ENCODE measurements at regions not wholly inside any gene's neighbourhood (a gene's known extent, or its start where the extent isn't known, plus 50 kb on each side); places are given as distances from the start of the nearest gene placed in this dataset.
"Not testable (repeated sequence)": the region's sequence is repeated elsewhere in the genome, so short reads cannot be mapped to it uniquely, and the experiment has no call there.

- Histone ChIP-seq H3K36me3 (ENCODE audit: insufficient read depth, insufficient read length, low read length) (no peaks in the 10 kb centered on the region), H3K27me3 (ENCODE audit: insufficient read depth, insufficient read length) (no peaks in the 10 kb centered on the region), H3K4me3 (ENCODE audit: insufficient read length, low read depth) (no peak overlapping the region), H3K4me1 (ENCODE audit: insufficient read depth, insufficient read length) (no peaks in the 10 kb centered on the region), H3K9me3 (ENCODE audit: insufficient read depth, low read length) (no peaks in the 10 kb centered on the region), H3K9ac (ENCODE audit: insufficient read length, low read depth) (no peak overlapping the region)
- DNase-seq (ENCODE audit: low read depth, low spot score) = no peak
- TF ChIP-seq SUZ12 (IDR thresholded peaks at IDR 0.05; ENCODE audit: extremely low read depth, insufficient read depth, insufficient read length) (no peak), YY1 (IDR thresholded peaks at IDR 0.05; ENCODE audit: insufficient read depth, insufficient read length) (no peak), ZNF274 (IDR thresholded peaks at IDR 0.05; ENCODE audit: low read depth, low read length) (no peak)
Observed at GRCh38 chr18:64678048-64678447, 529.2 kb upstream of the LINC00305 start.

- DNase-seq (ENCODE audit: low read depth, low spot score) = no peak
- no peaks in the 10 kb centered on the region for H3K36me3 ChIP-seq (ENCODE audit: insufficient read depth, insufficient read length, low read length)
- TF ChIP-seq ZNF274 (IDR thresholded peaks at IDR 0.05; ENCODE audit: low read depth, low read length) = no peak
- no peak for TF ChIP-seq SUZ12 (IDR thresholded peaks at IDR 0.05; ENCODE audit: extremely low read depth, insufficient read depth, insufficient read length)
- no peak for TF ChIP-seq YY1 (IDR thresholded peaks at IDR 0.05; ENCODE audit: insufficient read depth, insufficient read length)
- H3K4me3 ChIP-seq (ENCODE audit: insufficient read length, low read depth) = no peak overlapping the region
- no peaks in the 10 kb centered on the region for H3K9me3 ChIP-seq (ENCODE audit: insufficient read depth, low read length)
- H3K27me3 ChIP-seq (ENCODE audit: insufficient read depth, insufficient read length) = no peaks in the 10 kb centered on the region
- H3K4me1 ChIP-seq (ENCODE audit: insufficient read depth, insufficient read length) = no peaks in the 10 kb centered on the region
- H3K9ac ChIP-seq (ENCODE audit: insufficient read length, low read depth) = no peak overlapping the region
Observed at GRCh38 chr18:64674694-64675093, 525.8 kb upstream of the LINC00305 start.

GRCh38 chr18:64671293-64671692 lies 522.4 kb upstream of the LINC00305 start:
- not testable (repeated sequence) for H3K36me3 ChIP-seq (ENCODE audit: insufficient read depth, insufficient read length, low read length); H3K9me3 ChIP-seq (ENCODE audit: insufficient read depth, low read length)

GRCh38 chr18:64668461-64668962 lies 519.6 kb upstream of the LINC00305 start:
- TF ChIP-seq SUZ12 (IDR thresholded peaks at IDR 0.05; ENCODE audit: extremely low read depth, insufficient read depth, insufficient read length) (no peak), ZNF274 (IDR thresholded peaks at IDR 0.05; ENCODE audit: low read depth, low read length) (no peak), YY1 (IDR thresholded peaks at IDR 0.05; ENCODE audit: insufficient read depth, insufficient read length) (no peak)
- Histone ChIP-seq H3K9me3 (ENCODE audit: insufficient read depth, low read length) (no peaks in the 10 kb centered on the region), H3K9ac (ENCODE audit: insufficient read length, low read depth) (no peak overlapping the region), H3K4me3 (ENCODE audit: insufficient read length, low read depth) (no peak overlapping the region), H3K4me1 (ENCODE audit: insufficient read depth, insufficient read length) (no peaks in the 10 kb centered on the region), H3K27me3 (ENCODE audit: insufficient read depth, insufficient read length) (no peaks in the 10 kb centered on the region), H3K36me3 (ENCODE audit: insufficient read depth, insufficient read length, low read length) (no peaks in the 10 kb centered on the region)
- no peak for DNase-seq (ENCODE audit: low read depth, low spot score)

More at GRCh38 chr18:64671293-64671692, 522.4 kb upstream of the LINC00305 start:
- H3K27me3 ChIP-seq (ENCODE audit: insufficient read depth, insufficient read length); H3K9ac ChIP-seq (ENCODE audit: insufficient read length, low read depth); H3K4me3 ChIP-seq (ENCODE audit: insufficient read length, low read depth); DNase-seq (ENCODE audit: low read depth, low spot score); H3K4me1 ChIP-seq (ENCODE audit: insufficient read depth, insufficient read length): not testable (repeated sequence)

- no peak overlapping the region for H3K9ac ChIP-seq (ENCODE audit: insufficient read length, low read depth)
- TF ChIP-seq ZNF274 (IDR thresholded peaks at IDR 0.05; ENCODE audit: low read depth, low read length) = no peak
- no peak for TF ChIP-seq SUZ12 (IDR thresholded peaks at IDR 0.05; ENCODE audit: extremely low read depth, insufficient read depth, insufficient read length)
- no peak for TF ChIP-seq YY1 (IDR thresholded peaks at IDR 0.05; ENCODE audit: insufficient read depth, insufficient read length)
- H3K36me3 ChIP-seq (ENCODE audit: insufficient read depth, insufficient read length, low read length) = no peaks in the 10 kb centered on the region
- no peak overlapping the region for H3K4me3 ChIP-seq (ENCODE audit: insufficient read length, low read depth)
- no peaks in the 10 kb centered on the region for H3K9me3 ChIP-seq (ENCODE audit: insufficient read depth, low read length)
- no peaks in the 10 kb centered on the region for H3K27me3 ChIP-seq (ENCODE audit: insufficient read depth, insufficient read length)
- no peak for DNase-seq (ENCODE audit: low read depth, low spot score)
- no peaks in the 10 kb centered on the region for H3K4me1 ChIP-seq (ENCODE audit: insufficient read depth, insufficient read length)
Observed at GRCh38 chr18:64663086-64663485, 514.2 kb upstream of the LINC00305 start.

GRCh38 chr18:64659196-64659595 lies 510.3 kb upstream of the LINC00305 start:
- Histone ChIP-seq H3K4me1 (ENCODE audit: insufficient read depth, insufficient read length) (no peaks in the 10 kb centered on the region), H3K36me3 (ENCODE audit: insufficient read depth, insufficient read length, low read length) (no peaks in the 10 kb centered on the region), H3K27me3 (ENCODE audit: insufficient read depth, insufficient read length) (no peaks in the 10 kb centered on the region), H3K9me3 (ENCODE audit: insufficient read depth, low read length) (no peaks in the 10 kb centered on the region), H3K4me3 (ENCODE audit: insufficient read length, low read depth) (no peak overlapping the region), H3K9ac (ENCODE audit: insufficient read length, low read depth) (no peak overlapping the region)
- DNase-seq (ENCODE audit: low read depth, low spot score) = no peak
- TF ChIP-seq SUZ12 (IDR thresholded peaks at IDR 0.05; ENCODE audit: extremely low read depth, insufficient read depth, insufficient read length) (no peak), YY1 (IDR thresholded peaks at IDR 0.05; ENCODE audit: insufficient read depth, insufficient read length) (no peak), ZNF274 (IDR thresholded peaks at IDR 0.05; ENCODE audit: low read depth, low read length) (no peak)

- Histone ChIP-seq H3K4me1 (ENCODE audit: insufficient read depth, insufficient read length) (no peaks in the 10 kb centered on the region), H3K9ac (ENCODE audit: insufficient read length, low read depth) (no peak overlapping the region)
Observed at GRCh38 chr18:64653068-64653467, 504.2 kb upstream of the LINC00305 start.

More at GRCh38 chr18:64653068-64653467, 504.2 kb upstream of the LINC00305 start:
- no peaks in the 10 kb centered on the region for H3K27me3 ChIP-seq (ENCODE audit: insufficient read depth, insufficient read length)
- no peak for TF ChIP-seq SUZ12 (IDR thresholded peaks at IDR 0.05; ENCODE audit: extremely low read depth, insufficient read depth, insufficient read length)
- TF ChIP-seq YY1 (IDR thresholded peaks at IDR 0.05; ENCODE audit: insufficient read depth, insufficient read length) = no peak
- TF ChIP-seq ZNF274 (IDR thresholded peaks at IDR 0.05; ENCODE audit: low read depth, low read length) = no peak
- no peak overlapping the region for H3K4me3 ChIP-seq (ENCODE audit: insufficient read length, low read depth)
- no peaks in the 10 kb centered on the region; the same call in 1 of the 2 replicates for H3K9me3 ChIP-seq (ENCODE audit: insufficient read depth, low read length)
- H3K36me3 ChIP-seq (ENCODE audit: insufficient read depth, insufficient read length, low read length) = no peaks in the 10 kb centered on the region
- no peak for DNase-seq (ENCODE audit: low read depth, low spot score)
